Upper lobe of left lung (tissue), 6 donors: ENCODE measurements at regions not wholly inside any gene's neighbourhood (a gene's known extent, or its start where the extent isn't known, plus 50 kb on each side); places are given as distances from the start of the nearest gene placed in this dataset.

ENCODE experiments used
- ATAC-seq, 2 donors: fragments of 200-7000 bp; cut with Tn5 transposase; one replicate each; pipeline ENCODE4 v1.9.1; 2022; ENCODE audit warnings: mild to moderate bottlenecking in 2 of 2, moderate library complexity in 2 of 2; ENCODE audit not compliant: low FRiP score in 2 of 2
- DNase-seq, 2 donors: peaks; one replicate each; pipeline ENCODE4 v3.0.0-alpha.2; 2019 to 2020
- H3K27ac ChIP-seq, 4 donors: fragments of 200-600 bp; sonication (generic); one replicate each; pipeline ENCODE4 v1.5.1; 2016 to 2019
- H3K27me3 ChIP-seq, 4 donors: fragments of 200-600 bp; sonication (generic); one replicate each; pipeline ENCODE4 v1.5.1; 2017 to 2019
- H3K36me3 ChIP-seq, 4 donors: fragments of 200-600 bp; sonication (generic); one replicate each; pipeline ENCODE4 v1.5.1; 2016 to 2019
- H3K4me1 ChIP-seq, 4 donors: fragments of 200-600 bp; sonication (generic); one replicate each; pipeline ENCODE4 v1.5.1; 2018 to 2019
- H3K4me3 ChIP-seq, 4 donors: fragments of 200-600 bp; sonication (generic); one replicate each; pipeline ENCODE4 v1.5.1; 2017 to 2019; ENCODE audit warnings: mild to moderate bottlenecking in 2 of 4, moderate library complexity in 1 of 4
- H3K9me3 ChIP-seq, 4 donors: fragments of 200-600 bp; sonication (generic); one replicate each; pipeline ENCODE4 v1.5.1; 2018 to 2019
- EP300 ChIP-seq, 4 donors: sonication (generic); formaldehyde crosslinking; IDR thresholded peaks; one replicate each; pipeline ENCODE4 v1.5.1; 2017; ENCODE audit warnings: antibody characterized with exemption in 4 of 4, control low read depth in 2 of 4
- POLR2A ChIP-seq, 4 donors: fragments of 450-650 bp; IDR thresholded peaks; one replicate each; pipeline ENCODE4 v1.5.1; 2016 to 2017; ENCODE audit warnings: antibody characterized with exemption in 4 of 4, mild to moderate bottlenecking in 2 of 4
- POLR2AphosphoS5 ChIP-seq, 2 donors: sonication (generic); formaldehyde crosslinking; IDR thresholded peaks; one replicate each; pipeline ENCODE4 v1.5.1; 2017; ENCODE audit warnings: antibody characterized with exemption in 2 of 2
- WGBS, 2 donors: methylation state at CpG; one replicate each; pipeline ENCODE4 v1.1.5; 2017 to 2018; 5-methylcytosine and 5-hydroxymethylcytosine counted together
- TF ChIP-seq, protein P1 (sequence below), 6 experiments: fragments of 450-650 bp in 4 of 6; fragments of 200-600 bp in 2 of 6; sonication (generic) in 2 of 6; IDR thresholded peaks; one replicate each; pipeline ENCODE4 v1.5.1; 2016 to 2019; ENCODE audit warnings: antibody characterized with exemption in 6 of 6
- donor health status: DM: no; HTN: no; CAD: no; lungs with moderate emphysema.
- donor health status: DM: no; HTN: yes; CAD: no; lungs with severe emphysema.

DNA sequence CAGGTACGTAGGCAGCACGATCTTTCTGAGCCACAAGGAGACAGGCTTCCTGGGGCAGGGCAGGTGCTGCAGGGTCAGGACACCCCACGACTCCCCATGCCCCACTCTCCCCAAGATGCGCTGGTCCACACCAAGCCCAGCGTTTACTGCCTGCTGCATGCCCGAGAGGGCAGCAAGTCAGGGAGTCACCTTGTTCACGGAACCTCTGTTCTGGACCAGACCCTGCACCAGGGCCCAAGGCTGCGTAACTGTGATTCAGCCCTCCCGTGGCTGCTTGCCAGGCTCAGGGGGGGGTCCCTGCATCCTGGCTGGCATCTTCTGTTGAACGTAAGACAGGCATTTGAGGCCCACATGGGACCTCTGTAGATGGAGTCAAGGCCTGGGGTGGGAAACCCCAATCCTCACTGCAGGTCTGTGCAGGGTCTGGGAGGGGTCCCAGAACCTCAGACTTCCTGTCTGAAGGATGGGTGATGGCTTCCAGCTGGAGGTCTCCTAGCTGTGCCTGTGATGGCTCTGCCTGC lies 228.6 kb upstream of the RTL1 start:
- Histone ChIP-seq H3K4me1 (no peaks in the 10 kb centered on the region), H3K4me3 (no peak overlapping the region), H3K9me3 (no peaks in the 10 kb centered on the region), H3K36me3 (no peaks in the 10 kb centered on the region), H3K27me3 (no peaks in the 10 kb centered on the region), H3K27ac (no peak overlapping the region)
- DNase-seq = peak in 1 of 2 donors; percentile 54
- TF ChIP-seq POLR2A (IDR thresholded peaks at IDR 0.05) = no peak
- no peak for TF ChIP-seq EP300 (IDR thresholded peaks at IDR 0.05)
- TF ChIP-seq, protein P1, sequence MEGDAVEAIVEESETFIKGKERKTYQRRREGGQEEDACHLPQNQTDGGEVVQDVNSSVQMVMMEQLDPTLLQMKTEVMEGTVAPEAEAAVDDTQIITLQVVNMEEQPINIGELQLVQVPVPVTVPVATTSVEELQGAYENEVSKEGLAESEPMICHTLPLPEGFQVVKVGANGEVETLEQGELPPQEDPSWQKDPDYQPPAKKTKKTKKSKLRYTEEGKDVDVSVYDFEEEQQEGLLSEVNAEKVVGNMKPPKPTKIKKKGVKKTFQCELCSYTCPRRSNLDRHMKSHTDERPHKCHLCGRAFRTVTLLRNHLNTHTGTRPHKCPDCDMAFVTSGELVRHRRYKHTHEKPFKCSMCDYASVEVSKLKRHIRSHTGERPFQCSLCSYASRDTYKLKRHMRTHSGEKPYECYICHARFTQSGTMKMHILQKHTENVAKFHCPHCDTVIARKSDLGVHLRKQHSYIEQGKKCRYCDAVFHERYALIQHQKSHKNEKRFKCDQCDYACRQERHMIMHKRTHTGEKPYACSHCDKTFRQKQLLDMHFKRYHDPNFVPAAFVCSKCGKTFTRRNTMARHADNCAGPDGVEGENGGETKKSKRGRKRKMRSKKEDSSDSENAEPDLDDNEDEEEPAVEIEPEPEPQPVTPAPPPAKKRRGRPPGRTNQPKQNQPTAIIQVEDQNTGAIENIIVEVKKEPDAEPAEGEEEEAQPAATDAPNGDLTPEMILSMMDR (IDR thresholded peaks at IDR 0.05) = no peak
- TF ChIP-seq POLR2AphosphoS5 (IDR thresholded peaks at IDR 0.05) = no peak
- peak in 1 of 2 donors; percentile 12 for ATAC-seq
- 61 to 76% methylated on average over 5 to 10 of the region's 10 CpGs for whole genome bisulfite sequencing, 2 donors

DNA sequence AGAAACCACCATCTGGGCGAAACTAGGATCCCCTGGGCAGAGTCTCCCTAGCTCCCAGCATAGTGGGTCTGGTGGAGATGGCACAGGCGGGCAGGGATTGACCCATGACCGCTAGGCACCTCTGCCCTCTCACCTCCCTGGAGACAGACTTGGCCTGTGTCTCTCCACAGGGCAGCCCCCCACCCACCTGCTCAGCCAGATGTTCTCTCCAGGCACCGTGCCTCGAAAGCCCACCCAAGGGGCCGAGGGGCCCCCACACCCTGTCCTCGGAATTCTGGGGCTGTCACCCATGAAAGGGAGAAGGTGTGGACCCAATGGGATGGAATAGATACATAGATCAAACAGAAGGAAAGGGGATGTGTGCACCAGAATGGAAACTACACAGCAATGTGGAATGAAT lies 229.1 kb upstream of the RTL1 start:
- no peak for DNase-seq
- H3K9me3 ChIP-seq = no peaks in the 10 kb centered on the region
- no peaks in the 10 kb centered on the region for H3K36me3 ChIP-seq
- TF ChIP-seq EP300 (IDR thresholded peaks at IDR 0.05) (no peak), POLR2A (IDR thresholded peaks at IDR 0.05) (no peak)
- TF ChIP-seq, protein P1 (IDR thresholded peaks at IDR 0.05) = no peak
- WGBS, 2 donors = 79 to 83% methylated on average over 4 to 7 of the region's 7 CpGs
- no peaks in the 10 kb centered on the region for H3K4me1 ChIP-seq
- no peak for ATAC-seq
- H3K27ac ChIP-seq = no peak overlapping the region
- no peaks in the 10 kb centered on the region for H3K27me3 ChIP-seq
- H3K4me3 ChIP-seq = no peak overlapping the region

DNA sequence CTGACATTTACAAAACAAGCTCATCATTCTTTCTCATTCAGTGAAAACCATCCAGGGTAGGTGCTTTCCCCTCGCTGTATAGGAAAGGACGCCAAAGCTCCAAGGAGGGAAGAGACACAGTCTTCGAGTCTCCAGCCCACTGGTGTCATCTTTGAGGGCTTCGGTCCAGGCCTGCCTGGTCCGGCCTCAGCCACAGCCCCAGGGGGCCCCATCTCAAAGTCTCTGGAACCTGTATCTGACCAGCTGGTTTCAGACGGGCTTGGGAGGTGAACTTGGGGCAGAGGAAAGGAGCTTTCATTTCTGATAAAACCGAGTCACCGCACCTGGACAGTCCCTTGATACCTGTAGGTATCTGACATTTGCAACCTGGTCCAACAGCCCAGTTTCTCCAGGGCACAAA lies 229.5 kb upstream of the RTL1 start:
- WGBS, 2 donors = 87 to 91% methylated on average over 8 of the region's 8 CpGs
- no peaks in the 10 kb centered on the region for H3K9me3 ChIP-seq
- TF ChIP-seq, protein P1 (IDR thresholded peaks at IDR 0.05) = no peak
- TF ChIP-seq POLR2AphosphoS5 (IDR thresholded peaks at IDR 0.05) (no peak), EP300 (IDR thresholded peaks at IDR 0.05) (no peak), POLR2A (IDR thresholded peaks at IDR 0.05) (no peak)
- no peak overlapping the region for H3K4me3 ChIP-seq
- DNase-seq (peak in 1 of 2 donors; percentile 38), ATAC-seq (no peak)
- H3K4me1 ChIP-seq = no peaks in the 10 kb centered on the region
- H3K27me3 ChIP-seq = no peaks in the 10 kb centered on the region
- H3K27ac ChIP-seq = no peak overlapping the region
- no peaks in the 10 kb centered on the region for H3K36me3 ChIP-seq

DNA sequence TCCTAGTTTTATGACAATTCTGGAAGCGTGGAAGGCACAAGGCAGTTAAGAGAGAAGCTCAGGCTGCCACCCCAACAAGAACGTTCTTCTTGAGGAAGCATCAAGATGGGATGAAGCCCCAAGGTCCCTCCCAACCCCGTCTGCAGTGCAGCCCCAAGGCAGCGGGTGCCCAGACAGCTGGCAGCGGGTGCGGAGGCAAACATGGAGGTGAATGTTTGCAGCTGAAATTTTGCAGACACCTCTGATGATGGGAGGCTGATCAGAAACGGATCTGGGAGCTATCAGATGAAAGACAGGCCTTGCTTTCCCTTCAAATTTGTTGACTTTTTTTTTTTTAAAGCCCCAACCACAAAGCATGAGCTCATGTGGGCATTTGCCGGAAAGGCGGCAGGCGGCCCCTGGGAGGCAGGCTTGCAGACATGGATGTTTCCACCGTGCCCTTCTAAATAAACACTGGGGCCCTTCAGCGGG lies 230.7 kb upstream of the RTL1 start:
- Histone ChIP-seq H3K36me3 (no peaks in the 10 kb centered on the region), H3K4me3 (no peak overlapping the region), H3K27ac (no peak overlapping the region), H3K27me3 (no peaks in the 10 kb centered on the region), H3K9me3 (no peaks in the 10 kb centered on the region), H3K4me1 (no peaks in the 10 kb centered on the region)
- WGBS, 2 donors = 66 to 77% methylated on average over 12 of the region's 12 CpGs
- ATAC-seq = no peak
- DNase-seq = peak in 1 of 2 donors; percentile 36
- TF ChIP-seq POLR2A (IDR thresholded peaks at IDR 0.05) (no peak), POLR2AphosphoS5 (IDR thresholded peaks at IDR 0.05) (no peak), EP300 (IDR thresholded peaks at IDR 0.05) (no peak)
- TF ChIP-seq, protein P1 (IDR thresholded peaks at IDR 0.05) = no peak

DNA sequence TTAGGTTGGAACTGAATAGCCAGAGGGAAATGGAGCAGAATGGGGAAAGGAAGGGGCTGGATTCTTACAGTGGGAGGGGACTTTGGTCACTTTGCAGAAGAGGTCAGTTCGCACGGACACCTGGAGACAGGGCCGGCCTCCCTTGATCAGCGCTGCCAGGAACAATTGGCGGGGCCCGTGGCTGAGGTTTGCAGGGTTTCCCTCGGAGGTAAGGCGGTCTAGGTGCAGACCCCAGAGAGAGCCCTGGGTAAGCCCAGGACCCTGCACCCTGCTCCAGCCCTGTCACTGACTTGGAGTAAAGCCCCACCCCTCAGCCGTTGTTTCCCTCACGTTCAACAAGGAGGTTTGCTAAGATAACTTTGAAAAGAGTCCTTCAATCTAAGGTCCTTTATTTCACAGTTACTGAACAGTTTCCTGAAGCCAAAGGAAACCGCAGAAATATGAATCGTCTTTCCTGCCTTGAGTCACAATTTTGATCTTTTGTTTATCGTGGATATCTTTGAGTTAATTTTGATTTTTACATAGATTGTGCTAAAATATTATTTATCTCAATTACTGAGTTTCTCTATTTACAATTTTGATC lies 231.4 kb upstream of the RTL1 start:
- Histone ChIP-seq H3K4me1 (no peaks in the 10 kb centered on the region), H3K27ac (no peak overlapping the region), H3K9me3 (no peaks in the 10 kb centered on the region), H3K27me3 (no peaks in the 10 kb centered on the region), H3K36me3 (no peaks in the 10 kb centered on the region), H3K4me3 (no peak overlapping the region)
- DNase-seq (no peak), ATAC-seq (no peak)
- WGBS, 2 donors = 49 to 57% methylated on average over 13 of the region's 13 CpGs
- TF ChIP-seq EP300 (IDR thresholded peaks at IDR 0.05) (no peak), POLR2AphosphoS5 (IDR thresholded peaks at IDR 0.05) (no peak), POLR2A (IDR thresholded peaks at IDR 0.05) (no peak)
- TF ChIP-seq, protein P1 (IDR thresholded peaks at IDR 0.05) = no peak
